ENCODE measurements at regions not wholly inside any gene's neighbourhood (a gene's known extent, or its start where the extent isn't known, plus 50 kb on each side); places are given as distances from the start of the nearest gene placed in this dataset.

- ChIA-PET POLR2A (no interaction called here), CTCF (no interaction called here)
- intact Hi-C loops (cut with micrococcal nuclease; ENCODE audit: unreplicated experiment), result no loop called here
Observed at GRCh38 chr12:94811611-94812010, 161.3 kb upstream of the TMCC3 start.

DNA sequence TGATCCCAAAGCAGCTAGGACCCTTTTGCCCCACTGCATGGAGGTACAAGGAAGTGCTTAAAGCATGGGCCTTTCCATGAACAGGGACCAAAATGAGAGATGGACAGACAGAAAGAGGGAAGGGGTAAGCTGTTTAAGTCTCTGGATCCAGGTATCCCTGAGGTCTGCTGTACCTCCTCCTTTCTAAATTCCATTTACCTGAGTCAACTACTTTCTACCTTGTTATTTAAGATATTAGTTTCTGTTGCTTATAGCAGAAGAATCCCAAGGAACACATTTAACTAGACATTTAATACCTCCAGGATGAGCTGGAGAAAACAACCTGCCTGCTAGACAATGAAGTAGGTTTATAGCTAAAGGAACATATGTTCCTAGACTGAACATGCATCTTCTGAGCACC is 157.6 kb upstream of the TMCC3 start:
- DNase-seq (ENCODE audit: low read depth, low spot score) (no peak), ATAC-seq (no peak)
- in situ Hi-C loops (cut with HindIII; ENCODE audit: low pct_unique_long_range_greater_than_20kb, low sequenced_read_pairs), result no loop called here
- Histone ChIP-seq H3K9me3 (ENCODE audit: control insufficient read depth, insufficient read depth, low read depth, low read length) (peaks cover 6% of the 10 kb centered on the region; the same call in 1 of the 2 replicates), H3K4me3 (ENCODE audit: low read depth in 2 of 2, low read length in 2 of 2) (no peak overlapping the region), H3K27me3 (ENCODE audit: control insufficient read depth, insufficient read depth, low read length) (no peaks in the 10 kb centered on the region), H3K4me1 (ENCODE audit: control insufficient read depth, insufficient read depth, low read length) (no peaks in the 10 kb centered on the region), H3K36me3 (ENCODE audit: control insufficient read depth, insufficient read depth, low read length) (no peaks in the 10 kb centered on the region), H3K27ac (ENCODE audit: low read length) (no peak overlapping the region)
- BruUV-seq (replicated peaks), result no TSS peak
- ChIA-PET CTCF (no interaction called here), POLR2A (no interaction called here)
- intact Hi-C loops (cut with micrococcal nuclease; ENCODE audit: unreplicated experiment), result no loop called here
- TF ChIP-seq POLR2AphosphoS5 (IDR thresholded peaks at IDR 0.05; ENCODE audit: low read depth, low read length) (no peak), TCF7L2 (IDR thresholded peaks at IDR 0.05; ENCODE audit: low read depth, low read length) (no peak), SIN3A (IDR thresholded peaks at IDR 0.05; ENCODE audit: borderline replicate concordance, insufficient read depth, low read depth, low read length) (no peak)
- TF ChIP-seq, protein P1, sequence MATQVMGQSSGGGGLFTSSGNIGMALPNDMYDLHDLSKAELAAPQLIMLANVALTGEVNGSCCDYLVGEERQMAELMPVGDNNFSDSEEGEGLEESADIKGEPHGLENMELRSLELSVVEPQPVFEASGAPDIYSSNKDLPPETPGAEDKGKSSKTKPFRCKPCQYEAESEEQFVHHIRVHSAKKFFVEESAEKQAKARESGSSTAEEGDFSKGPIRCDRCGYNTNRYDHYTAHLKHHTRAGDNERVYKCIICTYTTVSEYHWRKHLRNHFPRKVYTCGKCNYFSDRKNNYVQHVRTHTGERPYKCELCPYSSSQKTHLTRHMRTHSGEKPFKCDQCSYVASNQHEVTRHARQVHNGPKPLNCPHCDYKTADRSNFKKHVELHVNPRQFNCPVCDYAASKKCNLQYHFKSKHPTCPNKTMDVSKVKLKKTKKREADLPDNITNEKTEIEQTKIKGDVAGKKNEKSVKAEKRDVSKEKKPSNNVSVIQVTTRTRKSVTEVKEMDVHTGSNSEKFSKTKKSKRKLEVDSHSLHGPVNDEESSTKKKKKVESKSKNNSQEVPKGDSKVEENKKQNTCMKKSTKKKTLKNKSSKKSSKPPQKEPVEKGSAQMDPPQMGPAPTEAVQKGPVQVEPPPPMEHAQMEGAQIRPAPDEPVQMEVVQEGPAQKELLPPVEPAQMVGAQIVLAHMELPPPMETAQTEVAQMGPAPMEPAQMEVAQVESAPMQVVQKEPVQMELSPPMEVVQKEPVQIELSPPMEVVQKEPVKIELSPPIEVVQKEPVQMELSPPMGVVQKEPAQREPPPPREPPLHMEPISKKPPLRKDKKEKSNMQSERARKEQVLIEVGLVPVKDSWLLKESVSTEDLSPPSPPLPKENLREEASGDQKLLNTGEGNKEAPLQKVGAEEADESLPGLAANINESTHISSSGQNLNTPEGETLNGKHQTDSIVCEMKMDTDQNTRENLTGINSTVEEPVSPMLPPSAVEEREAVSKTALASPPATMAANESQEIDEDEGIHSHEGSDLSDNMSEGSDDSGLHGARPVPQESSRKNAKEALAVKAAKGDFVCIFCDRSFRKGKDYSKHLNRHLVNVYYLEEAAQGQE (IDR thresholded peaks at IDR 0.05; ENCODE audit: insufficient read depth in 1 of 2, low read depth in 2 of 2, low read length in 1 of 2), result no peak
- TF ChIP-seq, protein P2, sequence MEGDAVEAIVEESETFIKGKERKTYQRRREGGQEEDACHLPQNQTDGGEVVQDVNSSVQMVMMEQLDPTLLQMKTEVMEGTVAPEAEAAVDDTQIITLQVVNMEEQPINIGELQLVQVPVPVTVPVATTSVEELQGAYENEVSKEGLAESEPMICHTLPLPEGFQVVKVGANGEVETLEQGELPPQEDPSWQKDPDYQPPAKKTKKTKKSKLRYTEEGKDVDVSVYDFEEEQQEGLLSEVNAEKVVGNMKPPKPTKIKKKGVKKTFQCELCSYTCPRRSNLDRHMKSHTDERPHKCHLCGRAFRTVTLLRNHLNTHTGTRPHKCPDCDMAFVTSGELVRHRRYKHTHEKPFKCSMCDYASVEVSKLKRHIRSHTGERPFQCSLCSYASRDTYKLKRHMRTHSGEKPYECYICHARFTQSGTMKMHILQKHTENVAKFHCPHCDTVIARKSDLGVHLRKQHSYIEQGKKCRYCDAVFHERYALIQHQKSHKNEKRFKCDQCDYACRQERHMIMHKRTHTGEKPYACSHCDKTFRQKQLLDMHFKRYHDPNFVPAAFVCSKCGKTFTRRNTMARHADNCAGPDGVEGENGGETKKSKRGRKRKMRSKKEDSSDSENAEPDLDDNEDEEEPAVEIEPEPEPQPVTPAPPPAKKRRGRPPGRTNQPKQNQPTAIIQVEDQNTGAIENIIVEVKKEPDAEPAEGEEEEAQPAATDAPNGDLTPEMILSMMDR (IDR thresholded peaks at IDR 0.05), result no peak

More at GRCh38 chr12:94811611-94812010, 161.3 kb upstream of the TMCC3 start:
- Histone ChIP-seq H3K27me3 (ENCODE audit: control insufficient read depth, insufficient read depth, low read length) (no peaks in the 10 kb centered on the region), H3K27ac (ENCODE audit: low read length) (no peak overlapping the region), H3K4me3 (ENCODE audit: low read depth in 2 of 2, low read length in 2 of 2) (no peak overlapping the region), H3K9me3 (ENCODE audit: control insufficient read depth, insufficient read depth, low read depth, low read length) (peaks cover 19% of the 10 kb centered on the region; the same call in 1 of the 2 replicates), H3K36me3 (ENCODE audit: control insufficient read depth, insufficient read depth, low read length) (no peaks in the 10 kb centered on the region), H3K4me1 (ENCODE audit: control insufficient read depth, insufficient read depth, low read length) (no peaks in the 10 kb centered on the region)
- BruUV-seq (replicated peaks), result no TSS peak
- no peak for DNase-seq (ENCODE audit: low read depth, low spot score)
- TF ChIP-seq, protein P2 (IDR thresholded peaks at IDR 0.05), result no peak
- TF ChIP-seq POLR2AphosphoS5 (IDR thresholded peaks at IDR 0.05; ENCODE audit: low read depth, low read length) (no peak), SIN3A (IDR thresholded peaks at IDR 0.05; ENCODE audit: borderline replicate concordance, insufficient read depth, low read depth, low read length) (no peak), TCF7L2 (IDR thresholded peaks at IDR 0.05; ENCODE audit: low read depth, low read length) (no peak)
- TF ChIP-seq, protein P1 (IDR thresholded peaks at IDR 0.05; ENCODE audit: insufficient read depth in 1 of 2, low read depth in 2 of 2, low read length in 1 of 2), result no peak
- ATAC-seq, result no peak
- in situ Hi-C loops (cut with HindIII; ENCODE audit: low pct_unique_long_range_greater_than_20kb, low sequenced_read_pairs), result no loop called here

Data from Panc1 (cell line).